Heart left ventricle (tissue), 16 donors: ENCODE measurements at regions not wholly inside any gene's neighbourhood (a gene's known extent, or its start where the extent isn't known, plus 50 kb on each side); places are given as distances from the start of the nearest gene placed in this dataset.
A peak's percentile ranks its signal among the peaks of the same experiment; 100 is the strongest.

Experiments
- ATAC-seq, 4 donors: fragments of 200-7000 bp; cut with Tn5 transposase; one replicate each; pipeline ENCODE4 v1.9.1; 2020 to 2022; ENCODE audit warnings: moderate library complexity in 4 of 4, mild to moderate bottlenecking in 3 of 4, moderate number of reproducible peaks in 1 of 4
- DNase-seq, 5 donors: peaks; one replicate each; pipeline ENCODE4 v3.0.0-alpha.2; 2020
- H3K27ac ChIP-seq, 12 donors: fragments of 200-600 bp; sonication (generic) in 4 of 12; one replicate each; pipeline versions ENCODE4 v1.5.0 to v1.8.0; 2016 to 2022; ENCODE audit warnings: mild to moderate bottlenecking in 2 of 12
- H3K27me3 ChIP-seq, 9 donors: fragments of 200-600 bp; sonication (generic) in 2 of 9; one replicate each; pipeline versions ENCODE4 v1.5.1 to v1.8.0; 2016 to 2022; ENCODE audit warnings: mild to moderate bottlenecking in 3 of 9
- H3K36me3 ChIP-seq, 9 donors: fragments of 200-600 bp; sonication (generic) in 2 of 9; one replicate each; pipeline versions ENCODE4 v1.5.0 to v1.8.0; 2018 to 2022; ENCODE audit warnings: mild to moderate bottlenecking in 2 of 9
- H3K4me1 ChIP-seq, 12 donors: fragments of 200-600 bp; sonication (generic) in 4 of 12; one replicate each; pipeline versions ENCODE4 v1.5.0 to v1.8.0; 2016 to 2022; ENCODE audit warnings: mild to moderate bottlenecking in 3 of 12
- H3K4me3 ChIP-seq, 12 donors: fragments of 200-600 bp; sonication (generic) in 4 of 12; one replicate each; pipeline versions ENCODE4 v1.5.0 to v1.8.0; 2017 to 2022; ENCODE audit warnings: mild to moderate bottlenecking in 9 of 12, moderate library complexity in 4 of 12
- H3K9me3 ChIP-seq, 12 donors: fragments of 200-600 bp; sonication (generic) in 4 of 12; one replicate each; pipeline versions ENCODE4 v1.5.0 to v1.8.0; 2016 to 2022; ENCODE audit warnings: mild to moderate bottlenecking in 1 of 12
- POLR2A ChIP-seq, 2 donors: fragments of 450-650 bp; IDR thresholded peaks; one replicate each; pipeline ENCODE4 v1.6.1; 2017; ENCODE audit warnings: antibody characterized with exemption in 2 of 2, mild to moderate bottlenecking in 2 of 2, moderate library complexity in 2 of 2
- WGBS, 4 donors: extraction: QIAGEN DNeasy Blood & Tissue Kit in 2 of 4; methylation state at CpG; one replicate each; pipeline versions ENCODE4 v1.1.5 to v1.1.7; 2013 to 2018; 5-methylcytosine and 5-hydroxymethylcytosine counted together
- intact Hi-C, 10 donors: fragments of 100-400 bp; cut with DNase I; formaldehyde crosslinking; loops; one replicate each; pipeline versions ENCODE4 v1.11.1 to v1.14.2; 2022
- TF ChIP-seq, protein P1 (sequence below), 12 donors: fragments of 200-600 bp; sonication (generic) in 4 of 12; IDR thresholded peaks; one replicate each; pipeline versions ENCODE4 v1.5.0 to v1.8.0; 2018 to 2022; ENCODE audit warnings: antibody characterized with exemption in 12 of 12, mild to moderate bottlenecking in 5 of 12
- donor health status: ischemic (EF 13 %, LVEDD 7.1; RV severe dilation, severe dysfunction).
- donor health status: healthy with polysubstance abuse.
- donor health status: DM: no; HTN: yes; CAD: no.
- donor health status: DM: no; HTN: no; CAD: no.
- donor health status: ischemic (EF 25% LVEDD 6.9; RV normal size, moderate dysfunction).
- donor health status: ischemic (EF 25% LVEDD 5.7; RV mildly dilated, moderate dysfunction).
- donor health status: healthy.
- donor health status: DM: yes; HTN: yes; CAD: no.
- donor health status: ischemic (EF 35%, LVEDD 5.7; RV mildly dilated, moderate dysfunction).
- donor health status: nonischemic (EF 11% LVEDD 7.7; RV severe dilation, severe dysfunction).
- donor health status: DM: yes; HTN: yes; CAD: no.
- donor health status: PGD.
- donor health status: ischemic (EF 29% LVEDD 5.4; RV normal size, mild dysfunction).
- donor health status: nonischemic (EF 23%, LVEDD 6.1; RV moderate dilation, normal function).

DNA sequence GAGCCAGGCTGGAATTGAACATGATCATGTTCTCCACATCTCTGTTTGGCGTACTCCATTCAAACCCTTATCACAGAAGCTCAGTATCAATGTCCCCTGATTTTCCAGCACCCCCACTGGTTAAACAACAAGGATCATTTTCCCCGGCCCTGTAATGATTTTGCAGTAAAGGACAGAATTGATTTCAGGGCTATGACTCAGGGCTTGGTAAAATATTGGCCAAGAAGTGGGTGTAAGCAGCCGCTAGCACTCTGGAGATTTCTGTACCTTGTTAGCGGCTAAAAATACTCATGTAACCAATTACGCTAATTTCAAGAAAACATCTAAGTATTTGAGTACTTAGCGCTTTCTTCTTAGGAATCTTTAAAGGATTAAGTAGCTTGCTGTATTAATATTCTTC is 69.5 kb upstream of the FNDC3A start:
- Histone ChIP-seq H3K4me3 (no peak overlapping the region), H3K27ac (no peak overlapping the region), H3K4me1 (peaks cover 0 to 5% (median 0%) of the 10 kb centered on the region in 12 donors), H3K36me3 (no peaks in the 10 kb centered on the region), H3K9me3 (no peaks in the 10 kb centered on the region), H3K27me3 (no peaks in the 10 kb centered on the region)
- TF ChIP-seq, protein P1, sequence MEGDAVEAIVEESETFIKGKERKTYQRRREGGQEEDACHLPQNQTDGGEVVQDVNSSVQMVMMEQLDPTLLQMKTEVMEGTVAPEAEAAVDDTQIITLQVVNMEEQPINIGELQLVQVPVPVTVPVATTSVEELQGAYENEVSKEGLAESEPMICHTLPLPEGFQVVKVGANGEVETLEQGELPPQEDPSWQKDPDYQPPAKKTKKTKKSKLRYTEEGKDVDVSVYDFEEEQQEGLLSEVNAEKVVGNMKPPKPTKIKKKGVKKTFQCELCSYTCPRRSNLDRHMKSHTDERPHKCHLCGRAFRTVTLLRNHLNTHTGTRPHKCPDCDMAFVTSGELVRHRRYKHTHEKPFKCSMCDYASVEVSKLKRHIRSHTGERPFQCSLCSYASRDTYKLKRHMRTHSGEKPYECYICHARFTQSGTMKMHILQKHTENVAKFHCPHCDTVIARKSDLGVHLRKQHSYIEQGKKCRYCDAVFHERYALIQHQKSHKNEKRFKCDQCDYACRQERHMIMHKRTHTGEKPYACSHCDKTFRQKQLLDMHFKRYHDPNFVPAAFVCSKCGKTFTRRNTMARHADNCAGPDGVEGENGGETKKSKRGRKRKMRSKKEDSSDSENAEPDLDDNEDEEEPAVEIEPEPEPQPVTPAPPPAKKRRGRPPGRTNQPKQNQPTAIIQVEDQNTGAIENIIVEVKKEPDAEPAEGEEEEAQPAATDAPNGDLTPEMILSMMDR (IDR thresholded peaks at IDR 0.05): no peak
- no peak for TF ChIP-seq POLR2A (IDR thresholded peaks at IDR 0.05)
- intact Hi-C loops: no loop called here
- DNase-seq: no peak
- WGBS, 4 donors: 88 to 93% (median 89%) methylated on average over 6 of the region's 6 CpGs
- ATAC-seq: no peak

DNA sequence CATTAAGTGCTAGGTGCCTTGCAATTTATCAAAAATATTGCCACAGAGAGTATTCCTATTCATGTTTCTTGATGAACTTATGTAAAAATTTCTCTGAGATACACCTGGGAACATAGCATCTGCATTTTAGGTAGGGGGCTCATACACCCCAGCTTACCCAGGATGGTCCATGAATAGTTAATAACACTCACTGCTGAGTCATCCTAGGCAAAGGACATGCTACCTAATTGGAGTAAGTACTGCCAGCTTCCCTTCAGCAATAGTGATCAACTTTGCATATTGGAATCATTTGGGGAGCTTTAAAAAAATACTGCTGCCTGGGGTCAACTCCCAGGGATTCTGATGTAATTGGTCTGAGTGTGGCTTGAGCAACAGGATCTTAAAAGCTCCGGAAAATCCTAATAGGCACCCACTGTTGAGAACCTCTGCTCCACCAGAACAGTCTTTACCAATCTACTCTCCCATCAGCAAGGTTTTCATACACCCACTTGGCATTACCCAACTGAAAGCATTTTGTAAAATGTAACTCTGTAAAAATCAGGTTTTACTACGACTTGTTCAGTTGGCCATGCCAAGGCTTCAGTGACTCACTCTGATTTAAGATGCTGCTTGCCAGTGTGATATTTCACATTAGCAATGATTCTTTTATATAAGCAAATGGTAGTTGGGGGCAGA is 67.2 kb upstream of the FNDC3A start:
- H3K4me3 ChIP-seq: no peak overlapping the region
- no peak for TF ChIP-seq POLR2A (IDR thresholded peaks at IDR 0.05)
- TF ChIP-seq, protein P1 (IDR thresholded peaks at IDR 0.05): no peak
- no peaks in the 10 kb centered on the region for H3K27me3 ChIP-seq
- DNase-seq (no peak), ATAC-seq (peak in 1 of 4 donors; percentile 18)
- intact Hi-C loops: no loop called here
- H3K36me3 ChIP-seq: no peaks in the 10 kb centered on the region
- 59 to 73% (median 69%) methylated on average over 2 of the region's 2 CpGs for WGBS, 4 donors
- peaks cover 0 to 5% (median 0%) of the 10 kb centered on the region in 12 donors for H3K4me1 ChIP-seq
- H3K9me3 ChIP-seq: no peaks in the 10 kb centered on the region
- H3K27ac ChIP-seq: no peak overlapping the region

- intact Hi-C loops: no loop called here
- peak in 2 of 4 donors; percentile 61 to 74 for ATAC-seq
- Histone ChIP-seq H3K4me1 (peaks cover 0 to 5% (median 0%) of the 10 kb centered on the region in 12 donors), H3K36me3 (no peaks in the 10 kb centered on the region), H3K4me3 (no peak overlapping the region), H3K27me3 (no peaks in the 10 kb centered on the region), H3K27ac (no peak overlapping the region), H3K9me3 (no peaks in the 10 kb centered on the region)
- 49 to 65% (median 60%) methylated on average over 2 of the region's 2 CpGs for WGBS, 4 donors
- no peak for TF ChIP-seq POLR2A (IDR thresholded peaks at IDR 0.05)
- peak in 2 of 5 donors; percentile 38 to 45 for DNase-seq
Measured at GRCh38 chr13:48909056-48909389, 66.7 kb upstream of the FNDC3A start.

GRCh38 chr13:48910686-48911085 is 65.0 kb upstream of the FNDC3A start:
- TF ChIP-seq POLR2A (IDR thresholded peaks at IDR 0.05): no peak
- TF ChIP-seq, protein P1 (IDR thresholded peaks at IDR 0.05): no peak
- 25 to 34% (median 30%) methylated on average over 2 of the region's 2 CpGs for WGBS, 4 donors
- intact Hi-C loops: no loop called here
- Histone ChIP-seq H3K36me3 (no peaks in the 10 kb centered on the region), H3K27ac (no peak overlapping the region), H3K9me3 (no peaks in the 10 kb centered on the region), H3K4me3 (no peak overlapping the region), H3K4me1 (peaks cover 0 to 5% (median 0%) of the 10 kb centered on the region in 12 donors), H3K27me3 (no peaks in the 10 kb centered on the region)
- DNase-seq: no peak
- no peak for ATAC-seq

- intact Hi-C loops: no loop called here
- peaks cover 0 to 4% (median 0%) of the 10 kb centered on the region in 12 donors for H3K9me3 ChIP-seq
- TF ChIP-seq, protein P1 (IDR thresholded peaks at IDR 0.05): no peak
- TF ChIP-seq POLR2A (IDR thresholded peaks at IDR 0.05): no peak
- H3K36me3 ChIP-seq: no peaks in the 10 kb centered on the region
- ATAC-seq (no peak), DNase-seq (no peak)
- no peaks in the 10 kb centered on the region for H3K27me3 ChIP-seq
- 51 to 61% (median 59%) methylated on average over 1 of the region's 1 CpG for WGBS, 4 donors
- no peaks in the 10 kb centered on the region for H3K4me1 ChIP-seq
- no peak overlapping the region for H3K4me3 ChIP-seq
- no peak overlapping the region for H3K27ac ChIP-seq
Measured at GRCh38 chr13:48919751-48920150, 56.0 kb upstream of the FNDC3A start.
